ENCODE measurements at regions not wholly inside any gene's neighbourhood (a gene's known extent, or its start where the extent isn't known, plus 50 kb on each side); places are given as distances from the start of the nearest gene placed in this dataset.
"Not testable (repeated sequence)": the region's sequence is repeated elsewhere in the genome, so short reads cannot be mapped to it uniquely, and the experiment has no call there.

GRCh38 chr22:22946131-22946530, 58.5 kb downstream of the IGLL5 start:
- no peak for DNase-seq

GRCh38 chr22:22948651-22949571, 61.3 kb downstream of the IGLL5 start:
- no peak for DNase-seq

DNA sequence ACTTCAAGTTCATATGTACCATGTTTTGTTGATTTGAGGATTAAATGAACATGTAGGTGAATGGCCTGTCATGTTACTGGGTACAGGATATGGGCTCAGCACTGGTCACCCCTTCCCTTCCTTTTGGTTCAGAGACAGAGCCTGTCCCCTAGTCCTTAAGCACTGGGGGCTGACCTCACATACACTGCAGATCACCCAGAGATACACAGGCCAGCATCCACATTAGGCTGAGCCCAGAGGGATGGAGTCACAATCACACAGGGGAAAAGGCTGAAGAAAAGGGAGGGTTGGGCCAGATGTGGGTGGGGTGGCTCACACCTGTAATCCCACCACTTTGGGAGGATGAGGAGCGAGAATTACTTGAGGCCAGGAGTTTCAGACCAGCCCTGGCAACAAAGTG, 62.3 kb downstream of the IGLL5 start:
- DNase-seq, result no peak

DNA sequence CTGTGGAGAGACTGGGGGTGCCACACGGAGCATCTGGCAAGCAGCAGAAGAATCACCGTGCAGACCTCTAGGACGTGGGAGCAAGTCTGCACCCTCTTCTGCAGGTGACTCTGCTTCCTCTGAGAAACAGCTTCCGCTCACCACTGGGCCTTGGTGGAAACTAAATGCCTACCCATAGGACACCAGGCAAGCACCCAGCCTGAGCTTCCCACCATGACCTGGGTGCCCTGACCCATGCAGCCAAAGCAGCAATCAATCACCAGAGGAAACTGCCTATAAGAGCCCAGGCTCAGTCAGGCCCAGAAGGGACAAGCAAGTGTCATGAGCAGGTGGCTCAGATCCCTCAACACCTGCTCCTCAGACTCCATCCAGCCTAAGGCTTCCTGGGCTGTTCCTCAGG, 63.4 kb downstream of the IGLL5 start:
- no peak for DNase-seq

- DNase-seq, result no peak
These were observed 65.1 kb downstream of the IGLL5 start for GRCh38 chr22:22952531-22953280.

GRCh38 chr22:22953791-22954190, 66.2 kb downstream of the IGLL5 start:
- DNase-seq, result no peak

GRCh38 chr22:22954656-22955055, 67.0 kb downstream of the IGLL5 start:
- DNase-seq, result peak; percentile 37

DNA sequence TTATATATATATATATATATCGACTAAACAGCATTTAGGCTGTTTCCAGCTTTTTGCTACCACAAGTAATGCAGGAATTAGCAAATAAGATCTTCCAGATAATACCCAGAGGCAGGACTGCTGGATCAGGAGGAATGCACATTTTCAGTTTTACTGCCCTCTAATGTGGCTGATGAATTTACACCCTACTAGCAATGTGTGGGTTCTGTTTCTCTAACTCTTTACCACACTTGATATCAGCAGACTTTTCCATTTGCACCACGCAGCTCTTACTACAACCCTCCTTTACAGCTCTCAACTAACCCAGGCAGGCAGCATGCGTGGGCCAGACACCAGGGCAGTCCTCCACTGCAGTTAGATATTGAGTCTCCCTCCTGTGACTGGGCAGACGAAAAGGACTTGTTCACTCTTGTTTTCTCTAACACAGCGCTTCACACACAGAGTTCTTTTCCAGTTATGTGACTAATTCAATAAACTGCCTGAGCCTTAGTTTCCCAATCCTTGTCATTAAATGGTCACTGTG, 67.7 kb downstream of the IGLL5 start:
- no peak for DNase-seq

DNA sequence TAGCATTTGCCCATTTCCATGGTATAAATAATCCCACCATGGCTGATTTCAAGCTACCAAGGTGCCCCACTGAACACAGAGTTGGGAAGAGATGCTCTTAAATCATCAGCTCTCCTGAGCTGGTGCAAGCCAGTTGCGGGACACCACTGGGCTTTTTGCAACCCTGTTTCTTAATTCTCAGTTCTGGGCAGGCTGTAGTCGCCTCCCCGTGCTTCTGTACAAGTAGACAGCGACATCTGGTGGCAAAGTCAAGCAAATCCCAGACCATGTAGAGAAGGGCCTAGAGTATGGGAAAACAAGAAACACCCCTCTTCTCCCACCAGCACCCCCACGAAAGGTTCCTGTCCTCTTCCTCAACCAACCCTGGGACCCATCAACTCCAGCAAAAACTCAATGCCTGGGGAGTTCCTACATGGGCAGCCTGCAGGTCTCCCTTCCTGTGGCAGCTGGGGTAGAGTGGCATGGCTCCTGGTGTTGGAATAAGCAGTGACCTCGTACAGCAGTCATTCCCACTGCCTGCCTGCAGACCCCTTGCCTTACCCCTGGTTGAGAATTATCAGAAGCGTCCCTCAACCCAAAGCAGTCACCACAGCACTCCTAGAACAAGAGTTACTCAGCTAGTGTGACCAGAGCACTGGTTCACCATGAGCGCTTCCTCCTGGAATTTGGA, 68.4 kb downstream of the IGLL5 start:
- DNase-seq, result peak; percentile 78

- DNase-seq, result no peak
These were observed 69.5 kb downstream of the IGLL5 start for GRCh38 chr22:22957090-22957489.

DNA sequence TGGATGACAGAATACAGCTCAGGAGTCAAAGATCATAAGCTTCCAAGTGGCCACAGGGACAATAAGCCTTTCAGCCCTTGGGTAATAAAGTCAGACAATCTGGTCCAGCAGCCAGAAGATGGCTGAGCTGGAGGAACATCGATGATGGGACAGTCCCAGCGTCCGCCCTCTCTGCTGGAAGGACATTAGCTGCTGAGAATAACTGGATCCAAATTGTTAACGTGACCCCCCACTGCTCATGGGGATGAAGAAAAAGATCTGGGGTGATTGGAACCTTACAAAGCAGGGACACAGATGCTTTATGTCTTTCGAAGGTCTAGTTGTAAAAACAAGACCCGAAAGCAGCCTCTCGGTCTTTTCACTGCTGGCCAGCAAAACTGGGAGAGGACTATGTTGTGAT, 71.0 kb downstream of the IGLL5 start:
- DNase-seq, result no peak

DNA sequence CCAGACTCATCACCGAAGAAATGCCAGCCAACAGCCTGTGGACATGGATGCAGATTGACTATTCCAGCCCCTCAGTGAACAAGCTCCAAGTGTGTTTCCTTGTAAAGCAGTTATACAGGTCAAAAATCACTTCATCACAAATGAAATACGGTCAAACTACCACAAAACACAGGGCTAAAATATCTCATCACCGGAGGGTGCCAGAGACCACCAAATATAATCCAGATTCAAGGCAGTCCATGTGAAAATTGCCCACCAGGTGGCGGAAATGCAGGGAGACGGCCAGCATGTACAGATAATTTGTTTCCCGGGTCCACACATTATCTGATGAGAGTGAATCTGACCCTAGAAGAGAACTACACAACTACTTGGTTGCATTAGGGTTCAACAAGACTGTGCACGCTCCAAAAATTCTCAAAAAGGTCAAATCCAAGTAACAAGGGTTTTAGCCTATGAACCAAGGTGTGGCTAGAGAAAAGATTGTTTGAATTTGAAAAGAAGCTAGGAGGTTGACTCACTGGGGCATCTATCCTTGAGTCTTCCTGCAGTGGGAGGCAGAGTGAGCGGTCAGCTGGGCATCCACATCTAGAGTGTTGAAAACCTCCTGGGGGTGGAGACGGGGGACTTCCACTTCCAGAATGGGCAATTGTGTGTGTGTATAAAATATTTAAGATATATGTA, 71.7 kb downstream of the IGLL5 start:
- DNase-seq, result peak; percentile 76

- DNase-seq, result no peak
These were observed 72.7 kb downstream of the IGLL5 start for GRCh38 chr22:22960307-22960706.

DNA sequence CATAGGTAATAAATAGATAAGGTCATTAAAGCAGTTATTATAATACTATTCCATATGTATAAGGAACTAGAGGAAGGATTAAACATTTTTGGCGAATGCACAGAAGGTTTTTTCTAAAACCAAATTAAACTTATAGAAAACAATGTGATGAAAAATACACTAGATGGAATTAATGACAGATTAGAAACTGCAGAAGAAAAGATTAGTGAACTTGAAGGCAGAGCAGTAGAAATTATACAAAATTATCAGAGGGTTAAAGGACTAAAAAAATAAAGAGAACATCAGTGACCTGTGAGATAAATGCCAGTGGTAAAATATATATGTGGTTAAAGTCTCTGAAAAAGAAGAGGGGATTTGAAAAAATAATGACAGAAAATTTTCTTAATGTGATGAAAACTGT, 74.0 kb downstream of the IGLL5 start:
- DNase-seq, result no peak

- no peak for DNase-seq
These were observed 80.8 kb downstream of the IGLL5 start for GRCh38 chr22:22968366-22968765.

- not testable (repeated sequence) for DNase-seq
These were observed 85.0 kb downstream of the IGLL5 start for GRCh38 chr22:22972605-22973004.

GRCh38 chr22:22973336-22973735, 85.7 kb downstream of the IGLL5 start:
- no peak for DNase-seq

DNA sequence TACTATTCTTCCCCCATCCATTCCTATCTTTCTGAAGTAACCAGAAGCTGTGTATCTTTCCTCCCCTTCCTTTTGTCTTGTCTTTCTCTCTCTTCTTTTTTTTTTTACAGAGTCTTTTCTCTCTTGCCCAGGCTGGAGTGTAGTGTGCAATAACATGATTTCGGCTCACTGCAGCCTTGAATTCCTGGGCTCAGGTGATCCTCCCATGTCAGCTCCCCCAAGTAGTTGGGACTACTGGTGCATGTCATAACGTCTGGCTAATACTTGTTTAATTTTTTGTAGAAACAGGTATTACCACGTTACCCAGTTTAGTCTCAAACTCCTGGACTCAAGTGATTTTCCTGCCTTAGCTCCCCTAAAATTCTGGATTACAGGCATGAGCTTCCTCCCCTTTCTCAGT, 86.5 kb downstream of the IGLL5 start:
- no peak for DNase-seq

GRCh38 chr22:22974795-22975580, 87.4 kb downstream of the IGLL5 start:
- no peak for DNase-seq

GRCh38 chr22:22976033-22976922, 88.7 kb downstream of the IGLL5 start:
- no peak for DNase-seq

Measured in CD4-positive, alpha-beta T cell treated with Interleukin-21 for 1 hour (primary cell).